ENCODE measurements at regions not wholly inside any gene's neighbourhood (a gene's known extent, or its start where the extent isn't known, plus 50 kb on each side); places are given as distances from the start of the nearest gene placed in this dataset.
"Not testable (repeated sequence)": the region's sequence is repeated elsewhere in the genome, so short reads cannot be mapped to it uniquely, and the experiment has no call there.

- Histone ChIP-seq H3K79me2 (ENCODE audit: low read length) (no peaks in the 10 kb centered on the region), H3K9ac (ENCODE audit: low read length) (no peak overlapping the region)
These were observed 660.2 kb upstream of the ADGRB3 start for GRCh38 chr6:67974931-67975330.

GRCh38 chr6:67971812-67972211, 663.3 kb upstream of the ADGRB3 start:
- no peaks in the 10 kb centered on the region for H3K9me2 ChIP-seq (replicated peaks; ENCODE audit: insufficient read depth, low read length)
- H3K79me2 ChIP-seq (ENCODE audit: low read length), result no peaks in the 10 kb centered on the region
- no peak overlapping the region for H3K9ac ChIP-seq (ENCODE audit: low read length)
- DNase-seq, result no peak
- no peaks in the 10 kb centered on the region for H3K36me3 ChIP-seq (ENCODE audit: insufficient read depth, low read length)
- no peak overlapping the region for H3K4me2 ChIP-seq (ENCODE audit: low read depth, low read length, poor library complexity, severe bottlenecking)
- H2AFZ ChIP-seq (ENCODE audit: low read length), result 0 out of 2 replicates have a peak overlapping the region, but pooled peaks have one; percentile 2
- H3K4me3 ChIP-seq (ENCODE audit: low read length), result no peak overlapping the region
- H3K4me1 ChIP-seq (ENCODE audit: low read length), result no peaks in the 10 kb centered on the region
- H3K27me3 ChIP-seq (ENCODE audit: low read length), result no peaks in the 10 kb centered on the region
- no peaks in the 10 kb centered on the region for H4K20me1 ChIP-seq (ENCODE audit: insufficient read depth, low read depth, low read length)
- no peaks in the 10 kb centered on the region for H3K9me3 ChIP-seq (ENCODE audit: low read length)
- no peak overlapping the region for H3K27ac ChIP-seq (ENCODE audit: low read length)

More at GRCh38 chr6:67974931-67975330, 660.2 kb upstream of the ADGRB3 start:
- Histone ChIP-seq H3K36me3 (ENCODE audit: insufficient read depth, low read length) (no peaks in the 10 kb centered on the region), H3K27ac (ENCODE audit: low read length) (no peak overlapping the region), H3K9me2 (replicated peaks; ENCODE audit: insufficient read depth, low read length) (no peaks in the 10 kb centered on the region), H2AFZ (ENCODE audit: low read length) (no peak overlapping the region), H3K4me3 (ENCODE audit: low read length) (no peak overlapping the region), H3K27me3 (ENCODE audit: low read length) (no peaks in the 10 kb centered on the region), H4K20me1 (ENCODE audit: insufficient read depth, low read depth, low read length) (no peaks in the 10 kb centered on the region), H3K4me1 (ENCODE audit: low read length) (no peaks in the 10 kb centered on the region), H3K9me3 (ENCODE audit: low read length) (no peaks in the 10 kb centered on the region), H3K4me2 (ENCODE audit: low read depth, low read length, poor library complexity, severe bottlenecking) (no peak overlapping the region)
- no peak for DNase-seq

GRCh38 chr6:67966830-67967229, 668.3 kb upstream of the ADGRB3 start:
- Histone ChIP-seq H3K79me2 (ENCODE audit: low read length) (no peaks in the 10 kb centered on the region), H4K20me1 (ENCODE audit: insufficient read depth, low read depth, low read length) (no peaks in the 10 kb centered on the region), H3K4me3 (ENCODE audit: low read length) (no peak overlapping the region), H3K36me3 (ENCODE audit: insufficient read depth, low read length) (no peaks in the 10 kb centered on the region), H3K27me3 (ENCODE audit: low read length) (no peaks in the 10 kb centered on the region), H3K4me1 (ENCODE audit: low read length) (no peaks in the 10 kb centered on the region), H3K9me3 (ENCODE audit: low read length) (no peaks in the 10 kb centered on the region), H3K9me2 (replicated peaks; ENCODE audit: insufficient read depth, low read length) (no peaks in the 10 kb centered on the region), H3K9ac (ENCODE audit: low read length) (no peak overlapping the region), H3K4me2 (ENCODE audit: low read depth, low read length, poor library complexity, severe bottlenecking) (no peak overlapping the region), H3K27ac (ENCODE audit: low read length) (no peak overlapping the region), H2AFZ (ENCODE audit: low read length) (peak overlapping the region; percentile 29; the same call in 1 of the 2 replicates)
- no peak for DNase-seq

- peak; percentile 50 for DNase-seq
- Histone ChIP-seq H3K79me2 (ENCODE audit: low read length) (no peaks in the 10 kb centered on the region), H3K27me3 (ENCODE audit: low read length) (no peaks in the 10 kb centered on the region), H3K9ac (ENCODE audit: low read length) (no peak overlapping the region), H3K27ac (ENCODE audit: low read length) (no peak overlapping the region), H3K36me3 (ENCODE audit: insufficient read depth, low read length) (no peaks in the 10 kb centered on the region), H3K9me2 (replicated peaks; ENCODE audit: insufficient read depth, low read length) (no peaks in the 10 kb centered on the region), H3K4me3 (ENCODE audit: low read length) (no peak overlapping the region), H2AFZ (ENCODE audit: low read length) (no peak overlapping the region), H3K9me3 (ENCODE audit: low read length) (peaks cover 13% of the 10 kb centered on the region), H4K20me1 (ENCODE audit: insufficient read depth, low read depth, low read length) (no peaks in the 10 kb centered on the region), H3K4me2 (ENCODE audit: low read depth, low read length, poor library complexity, severe bottlenecking) (no peak overlapping the region), H3K4me1 (ENCODE audit: low read length) (peaks cover 10% of the 10 kb centered on the region)
These were observed 678.7 kb upstream of the ADGRB3 start for GRCh38 chr6:67956352-67956751.

- peak; percentile 72 for DNase-seq
- H2AFZ ChIP-seq (ENCODE audit: low read length), result peak overlapping the region; percentile 76
- H3K9me2 ChIP-seq (replicated peaks; ENCODE audit: insufficient read depth, low read length), result no peaks in the 10 kb centered on the region
- no peaks in the 10 kb centered on the region for H3K27me3 ChIP-seq (ENCODE audit: low read length)
- H3K9me3 ChIP-seq (ENCODE audit: low read length), result peaks cover 13% of the 10 kb centered on the region
- peak overlapping the region; percentile 19; the same call in 1 of the 2 replicates for H3K4me3 ChIP-seq (ENCODE audit: low read length)
- no peaks in the 10 kb centered on the region for H3K79me2 ChIP-seq (ENCODE audit: low read length)
- no peak overlapping the region for H3K27ac ChIP-seq (ENCODE audit: low read length)
- H3K4me1 ChIP-seq (ENCODE audit: low read length), result peaks cover 10% of the 10 kb centered on the region
- H3K4me2 ChIP-seq (ENCODE audit: low read depth, low read length, poor library complexity, severe bottlenecking), result peak overlapping the region; percentile 34
- no peaks in the 10 kb centered on the region for H4K20me1 ChIP-seq (ENCODE audit: insufficient read depth, low read depth, low read length)
- H3K36me3 ChIP-seq (ENCODE audit: insufficient read depth, low read length), result no peaks in the 10 kb centered on the region
- H3K9ac ChIP-seq (ENCODE audit: low read length), result no peak overlapping the region
These were observed 682.1 kb upstream of the ADGRB3 start for GRCh38 chr6:67952948-67953347.

GRCh38 chr6:67952121-67952520, 683.0 kb upstream of the ADGRB3 start:
- DNase-seq, result no peak
- no peaks in the 10 kb centered on the region for H3K36me3 ChIP-seq (ENCODE audit: insufficient read depth, low read length)

GRCh38 chr6:67947762-67948161, 687.3 kb upstream of the ADGRB3 start:
- not testable (repeated sequence) for H3K36me3 ChIP-seq (ENCODE audit: insufficient read depth, low read length)

More at GRCh38 chr6:67952121-67952520, 683.0 kb upstream of the ADGRB3 start:
- Histone ChIP-seq H3K4me2 (ENCODE audit: low read depth, low read length, poor library complexity, severe bottlenecking) (no peak overlapping the region), H3K9me2 (replicated peaks; ENCODE audit: insufficient read depth, low read length) (no peaks in the 10 kb centered on the region), H3K4me3 (ENCODE audit: low read length) (no peak overlapping the region), H3K27me3 (ENCODE audit: low read length) (no peaks in the 10 kb centered on the region), H3K9me3 (ENCODE audit: low read length) (peaks cover 12% of the 10 kb centered on the region), H4K20me1 (ENCODE audit: insufficient read depth, low read depth, low read length) (no peaks in the 10 kb centered on the region), H3K27ac (ENCODE audit: low read length) (no peak overlapping the region), H3K4me1 (ENCODE audit: low read length) (peaks cover 10% of the 10 kb centered on the region), H3K9ac (ENCODE audit: low read length) (no peak overlapping the region), H2AFZ (ENCODE audit: low read length) (0 out of 2 replicates have a peak overlapping the region, but pooled peaks have one; percentile 32), H3K79me2 (ENCODE audit: low read length) (no peaks in the 10 kb centered on the region)

GRCh38 chr6:67935976-67936477, 699.1 kb upstream of the ADGRB3 start:
- Histone ChIP-seq H3K9me2 (replicated peaks; ENCODE audit: insufficient read depth, low read length) (no peaks in the 10 kb centered on the region), H3K27me3 (ENCODE audit: low read length) (no peaks in the 10 kb centered on the region), H2AFZ (ENCODE audit: low read length) (no peak overlapping the region), H3K27ac (ENCODE audit: low read length) (no peak overlapping the region), H3K4me1 (ENCODE audit: low read length) (no peaks in the 10 kb centered on the region), H3K4me2 (ENCODE audit: low read depth, low read length, poor library complexity, severe bottlenecking) (no peak overlapping the region), H3K9me3 (ENCODE audit: low read length) (no peaks in the 10 kb centered on the region), H4K20me1 (ENCODE audit: insufficient read depth, low read depth, low read length) (no peaks in the 10 kb centered on the region), H3K4me3 (ENCODE audit: low read length) (no peak overlapping the region), H3K9ac (ENCODE audit: low read length) (no peak overlapping the region), H3K36me3 (ENCODE audit: insufficient read depth, low read length) (no peaks in the 10 kb centered on the region), H3K79me2 (ENCODE audit: low read length) (no peaks in the 10 kb centered on the region)
- DNase-seq, result no peak

More at GRCh38 chr6:67947762-67948161, 687.3 kb upstream of the ADGRB3 start:
- not testable (repeated sequence) for H3K4me3 ChIP-seq (ENCODE audit: low read length); H3K4me2 ChIP-seq (ENCODE audit: low read depth, low read length, poor library complexity, severe bottlenecking); DNase-seq; H3K27me3 ChIP-seq (ENCODE audit: low read length); H3K9me3 ChIP-seq (ENCODE audit: low read length); H2AFZ ChIP-seq (ENCODE audit: low read length); H3K9ac ChIP-seq (ENCODE audit: low read length); H3K9me2 ChIP-seq (replicated peaks; ENCODE audit: insufficient read depth, low read length); H4K20me1 ChIP-seq (ENCODE audit: insufficient read depth, low read depth, low read length); H3K79me2 ChIP-seq (ENCODE audit: low read length); H3K27ac ChIP-seq (ENCODE audit: low read length); H3K4me1 ChIP-seq (ENCODE audit: low read length)

Measured in Karpas-422 (cell line).